HG03064 (cell line): ENCODE measurements at regions not wholly inside any gene's neighbourhood (a gene's known extent, or its start where the extent isn't known, plus 50 kb on each side); places are given as distances from the start of the nearest gene placed in this dataset.

Experiments used
- ATAC-seq: cut with Tn5 transposase; IDR thresholded peaks from one replicate; pipeline ENCODE4 v1.9.1; 2021; ENCODE audit warnings: low read depth; ENCODE audit not compliant: unreplicated experiment

- ATAC-seq = no peak
Observed at GRCh38 chr16:87176735-87177134, 140.5 kb downstream of the C16orf95 start.

- ATAC-seq = no peak
Observed at GRCh38 chr16:87177673-87178072, 139.5 kb downstream of the C16orf95 start.

- ATAC-seq = no peak
Observed at GRCh38 chr16:87178177-87178863, 138.9 kb downstream of the C16orf95 start.

GRCh38 chr16:87178977-87179376 is 138.2 kb downstream of the C16orf95 start:
- ATAC-seq = no peak

GRCh38 chr16:87180069-87180468 is 137.1 kb downstream of the C16orf95 start:
- no peak for ATAC-seq

- ATAC-seq = no peak
Observed at GRCh38 chr16:87182759-87183158, 134.4 kb downstream of the C16orf95 start.

- no peak for ATAC-seq
Observed at GRCh38 chr16:87183647-87184046, 133.5 kb downstream of the C16orf95 start.

GRCh38 chr16:87185308-87185707 is 131.9 kb downstream of the C16orf95 start:
- ATAC-seq = no peak

GRCh38 chr16:87185983-87186382 is 131.2 kb downstream of the C16orf95 start:
- ATAC-seq = no peak

GRCh38 chr16:87186446-87186845 is 130.7 kb downstream of the C16orf95 start:
- no peak for ATAC-seq

GRCh38 chr16:87186876-87187533 is 130.2 kb downstream of the C16orf95 start:
- ATAC-seq = no peak

- no peak for ATAC-seq
Observed at GRCh38 chr16:87188104-87188503, 129.1 kb downstream of the C16orf95 start.

- ATAC-seq = no peak
Observed at GRCh38 chr16:87189426-87189825, 127.8 kb downstream of the C16orf95 start.

- ATAC-seq = no peak
Observed at GRCh38 chr16:87190288-87191230, 126.6 kb downstream of the C16orf95 start.

- ATAC-seq = no peak
Observed at GRCh38 chr16:87192452-87193073, 124.6 kb downstream of the C16orf95 start.

- ATAC-seq = no peak
Observed at GRCh38 chr16:87194172-87194571, 123.0 kb downstream of the C16orf95 start.

GRCh38 chr16:87195161-87195560 is 122.0 kb downstream of the C16orf95 start:
- ATAC-seq = no peak

GRCh38 chr16:87196231-87196630 is 121.0 kb downstream of the C16orf95 start:
- ATAC-seq = no peak

GRCh38 chr16:87196661-87197060 is 120.5 kb downstream of the C16orf95 start:
- ATAC-seq = no peak

GRCh38 chr16:87198328-87198832 is 118.8 kb downstream of the C16orf95 start:
- ATAC-seq = no peak

- ATAC-seq = no peak
Observed at GRCh38 chr16:87198881-87199280, 118.3 kb downstream of the C16orf95 start.
